22Rv1 (cell line): ENCODE measurements at regions not wholly inside any gene's neighbourhood (a gene's known extent, or its start where the extent isn't known, plus 50 kb on each side); places are given as distances from the start of the nearest gene placed in this dataset.

ENCODE experiments used
- H3K27ac ChIP-seq: fragments of 450-650 bp; 2 replicates; pipeline ENCODE4 v1.5.1; 2017
- ZFX ChIP-seq: fragments of 450-650 bp; IDR thresholded peaks from 2 replicates; pipeline ENCODE4 v1.6.1; 2017; ENCODE audit warnings: antibody characterized with exemption, borderline replicate concordance
- TF ChIP-seq, protein P1 (sequence below): fragments of 450-650 bp; IDR thresholded peaks from 2 replicates; pipeline ENCODE4 v1.5.1; 2017; ENCODE audit warnings: mild to moderate bottlenecking

- TF ChIP-seq, protein P1, sequence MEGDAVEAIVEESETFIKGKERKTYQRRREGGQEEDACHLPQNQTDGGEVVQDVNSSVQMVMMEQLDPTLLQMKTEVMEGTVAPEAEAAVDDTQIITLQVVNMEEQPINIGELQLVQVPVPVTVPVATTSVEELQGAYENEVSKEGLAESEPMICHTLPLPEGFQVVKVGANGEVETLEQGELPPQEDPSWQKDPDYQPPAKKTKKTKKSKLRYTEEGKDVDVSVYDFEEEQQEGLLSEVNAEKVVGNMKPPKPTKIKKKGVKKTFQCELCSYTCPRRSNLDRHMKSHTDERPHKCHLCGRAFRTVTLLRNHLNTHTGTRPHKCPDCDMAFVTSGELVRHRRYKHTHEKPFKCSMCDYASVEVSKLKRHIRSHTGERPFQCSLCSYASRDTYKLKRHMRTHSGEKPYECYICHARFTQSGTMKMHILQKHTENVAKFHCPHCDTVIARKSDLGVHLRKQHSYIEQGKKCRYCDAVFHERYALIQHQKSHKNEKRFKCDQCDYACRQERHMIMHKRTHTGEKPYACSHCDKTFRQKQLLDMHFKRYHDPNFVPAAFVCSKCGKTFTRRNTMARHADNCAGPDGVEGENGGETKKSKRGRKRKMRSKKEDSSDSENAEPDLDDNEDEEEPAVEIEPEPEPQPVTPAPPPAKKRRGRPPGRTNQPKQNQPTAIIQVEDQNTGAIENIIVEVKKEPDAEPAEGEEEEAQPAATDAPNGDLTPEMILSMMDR: no peak
- no peak for TF ChIP-seq ZFX
- no peak overlapping the region for H3K27ac ChIP-seq
Measured at GRCh38 chr5:14090755-14091154, 52.4 kb upstream of the TRIO start.

DNA sequence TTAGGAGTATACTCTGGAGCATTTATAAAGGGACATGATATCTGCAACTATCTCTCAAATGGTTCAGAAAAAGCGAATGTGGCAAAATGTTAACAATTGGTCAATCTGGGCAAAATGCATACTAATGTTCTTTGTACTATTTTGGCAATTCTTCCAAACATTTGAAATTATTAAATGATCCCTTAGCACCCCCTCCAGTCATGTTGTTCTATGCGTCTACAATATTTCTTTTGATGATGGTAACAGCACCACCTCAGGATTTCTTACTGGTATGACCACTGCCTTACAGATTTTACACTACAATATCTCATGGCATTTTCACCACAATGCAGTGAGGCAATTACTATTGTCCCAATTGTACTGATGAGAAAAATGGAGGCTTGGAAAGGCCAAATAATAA, 52.9 kb upstream of the TRIO start:
- TF ChIP-seq, protein P1: no peak
- no peak for TF ChIP-seq ZFX

GRCh38 chr5:14089198-14089597, 53.9 kb upstream of the TRIO start:
- no peak overlapping the region for H3K27ac ChIP-seq
- no peak for TF ChIP-seq ZFX
- TF ChIP-seq, protein P1: no peak

More for the DNA sequence above, 52.9 kb upstream of the TRIO start:
- H3K27ac ChIP-seq: no peak overlapping the region

- TF ChIP-seq, protein P1: no peak
- TF ChIP-seq ZFX: no peak
- no peak overlapping the region for H3K27ac ChIP-seq
Measured at GRCh38 chr5:14086261-14086660, 56.9 kb upstream of the TRIO start.

DNA sequence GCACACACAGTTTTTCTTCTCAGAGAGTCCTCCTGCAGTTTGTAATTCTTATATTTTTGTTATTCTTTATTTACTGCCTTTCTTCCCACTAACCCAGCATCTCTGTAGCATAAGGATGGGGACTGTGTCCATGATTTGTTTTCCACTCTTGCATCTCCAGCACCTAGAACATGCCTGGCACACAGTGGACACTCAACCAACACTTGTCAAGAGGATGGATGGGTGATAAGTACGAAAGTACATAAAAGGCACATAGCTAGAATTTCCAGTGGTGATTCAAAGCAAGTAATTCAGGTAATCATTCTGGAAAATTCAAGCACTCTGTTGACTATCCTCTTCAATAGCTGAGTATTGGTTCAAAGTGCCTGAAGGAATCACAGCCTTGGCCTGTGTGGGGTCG, 60.2 kb upstream of the TRIO start:
- TF ChIP-seq ZFX: no peak
- TF ChIP-seq, protein P1: no peak
- no peak overlapping the region for H3K27ac ChIP-seq

DNA sequence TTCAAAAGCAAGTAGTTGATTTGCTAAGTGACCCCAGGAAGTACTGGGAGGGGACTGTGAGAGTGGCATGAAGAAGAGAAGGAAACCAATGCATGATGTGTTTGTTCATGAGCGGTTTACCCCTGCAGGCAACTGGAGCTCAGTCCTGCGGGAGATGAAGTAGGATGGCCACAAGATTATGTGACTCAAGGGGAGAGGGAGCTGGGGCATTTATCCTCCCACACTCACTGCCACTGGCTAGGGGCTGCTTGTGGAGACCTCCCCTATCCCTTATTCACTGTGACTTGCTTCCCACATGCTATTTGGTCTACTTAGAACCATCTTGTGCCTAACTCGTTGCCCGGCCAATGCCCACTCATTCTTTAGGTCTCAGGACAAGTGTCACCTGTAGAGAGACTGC, 60.6 kb upstream of the TRIO start:
- no peak overlapping the region for H3K27ac ChIP-seq
- TF ChIP-seq, protein P1: no peak
- TF ChIP-seq ZFX: no peak

DNA sequence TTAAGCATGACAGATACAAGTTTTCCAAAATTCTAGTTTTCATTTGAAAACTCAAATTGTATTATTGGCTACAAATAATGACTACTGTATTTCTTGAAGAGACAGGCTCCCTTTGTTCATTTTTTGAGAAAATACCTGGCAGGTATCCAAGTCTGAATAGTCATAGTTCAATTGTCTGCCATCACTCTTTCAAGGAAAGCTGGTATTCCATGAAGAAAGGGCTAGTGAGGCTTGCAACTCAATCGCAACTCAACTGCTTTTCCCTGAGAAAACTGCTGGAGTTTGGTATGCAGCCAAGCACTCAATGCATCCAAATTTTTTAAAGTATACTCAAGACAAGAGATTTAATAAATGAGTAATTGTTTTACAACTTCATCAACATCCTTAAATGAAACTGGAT, 61.4 kb upstream of the TRIO start:
- TF ChIP-seq, protein P1: no peak
- no peak for TF ChIP-seq ZFX
- no peak overlapping the region for H3K27ac ChIP-seq
